Superior temporal gyrus (tissue), 1 donor: ENCODE measurements at regions not wholly inside any gene's neighbourhood (a gene's known extent, or its start where the extent isn't known, plus 50 kb on each side); places are given as distances from the start of the nearest gene placed in this dataset.
A peak's percentile ranks its signal among the peaks of the same experiment; 100 is the strongest.

Experiments used
- DNase-seq: peaks from one replicate; pipeline ENCODE4 v3.0.0-alpha.2; 2016; ENCODE audit errors: extremely low spot score

GRCh38 chr9:107928701-107929371, 439.3 kb upstream of the KLF4 start:
- DNase-seq: no peak

- no peak for DNase-seq
Observed at GRCh38 chr9:107927276-107927675, 437.7 kb upstream of the KLF4 start.

GRCh38 chr9:107925749-107926297, 436.3 kb upstream of the KLF4 start:
- DNase-seq: no peak

GRCh38 chr9:107922260-107922659, 432.7 kb upstream of the KLF4 start:
- no peak for DNase-seq

- DNase-seq: peak; percentile 60
Observed at GRCh38 chr9:107919263-107919662, 429.7 kb upstream of the KLF4 start.

- DNase-seq: peak; percentile 25
Observed at GRCh38 chr9:107918749-107919148, 429.2 kb upstream of the KLF4 start.

GRCh38 chr9:107914151-107914550, 424.6 kb upstream of the KLF4 start:
- DNase-seq: no peak

GRCh38 chr9:107907715-107908114, 418.1 kb upstream of the KLF4 start:
- peak; percentile 87 for DNase-seq

GRCh38 chr9:107907255-107907654, 417.7 kb upstream of the KLF4 start:
- peak; percentile 56 for DNase-seq

- DNase-seq: no peak
Observed at GRCh38 chr9:107906074-107906473, 416.5 kb upstream of the KLF4 start.

GRCh38 chr9:107905308-107906020, 415.9 kb upstream of the KLF4 start:
- DNase-seq: peak; percentile 52

GRCh38 chr9:107899961-107900330, 410.4 kb upstream of the KLF4 start:
- no peak for DNase-seq

GRCh38 chr9:107898761-107899160, 409.2 kb upstream of the KLF4 start:
- no peak for DNase-seq

GRCh38 chr9:107896544-107896943, 407.0 kb upstream of the KLF4 start:
- no peak for DNase-seq

GRCh38 chr9:107895501-107896001, 406.0 kb upstream of the KLF4 start:
- no peak for DNase-seq

GRCh38 chr9:107894572-107895261, 405.1 kb upstream of the KLF4 start:
- DNase-seq: no peak

GRCh38 chr9:107890921-107891465, 401.4 kb upstream of the KLF4 start:
- no peak for DNase-seq

GRCh38 chr9:107888773-107889227, 399.2 kb upstream of the KLF4 start:
- DNase-seq: no peak

GRCh38 chr9:107886826-107887225, 397.3 kb upstream of the KLF4 start:
- DNase-seq: no peak

GRCh38 chr9:107883496-107884124, 394.0 kb upstream of the KLF4 start:
- no peak for DNase-seq

- peak; percentile 35 for DNase-seq
Observed at GRCh38 chr9:107881626-107882300, 392.2 kb upstream of the KLF4 start.
